Keratinocyte (primary cell): ENCODE measurements at regions not wholly inside any gene's neighbourhood (a gene's known extent, or its start where the extent isn't known, plus 50 kb on each side); places are given as distances from the start of the nearest gene placed in this dataset.

Experiments used
- EZH2 ChIP-seq: IDR thresholded peaks from one replicate; pipeline ENCODE4 v1.6.1; 2012; ENCODE audit warnings: inconsistent platforms, mild to moderate bottlenecking, low read length, moderate library complexity
- TF ChIP-seq, protein P1 (sequence below), 3 experiments: IDR thresholded peaks in 1 of 3; conservative IDR thresholded peaks in 1 of 3; optimal IDR thresholded peaks in 1 of 3; 2 replicates in 2 of 3; 3 replicates in 1 of 3; pipeline versions ENCODE3 to v1.5.1; 2011; ENCODE audit warnings: low read length in 3 of 3, mild to moderate bottlenecking in 3 of 3, moderate library complexity in 2 of 3, control low read depth in 1 of 3, inconsistent platforms in 1 of 3; ENCODE audit not compliant: insufficient read depth in 2 of 3; ENCODE audit errors: extremely low read depth in 1 of 3

DNA sequence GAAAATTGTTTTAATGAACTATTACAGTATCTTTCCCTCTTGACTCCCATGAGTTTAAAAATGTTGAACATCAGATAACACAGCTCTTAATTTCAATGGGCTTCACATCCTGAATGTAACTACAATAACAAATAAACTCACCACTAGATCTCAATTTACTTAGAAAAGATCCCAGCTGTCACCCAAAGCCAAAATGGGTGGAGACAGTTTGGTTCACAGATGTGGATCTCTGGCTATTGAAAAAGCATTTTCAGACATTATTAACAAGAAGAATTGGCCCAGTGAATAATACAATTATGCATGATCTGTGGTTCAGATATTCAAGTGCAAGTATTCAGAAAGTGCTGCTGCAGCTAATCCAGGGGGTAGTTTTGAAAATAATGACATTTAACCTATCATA lies 184.7 kb upstream of the RALGAPA2 start:
- TF ChIP-seq, protein P1, sequence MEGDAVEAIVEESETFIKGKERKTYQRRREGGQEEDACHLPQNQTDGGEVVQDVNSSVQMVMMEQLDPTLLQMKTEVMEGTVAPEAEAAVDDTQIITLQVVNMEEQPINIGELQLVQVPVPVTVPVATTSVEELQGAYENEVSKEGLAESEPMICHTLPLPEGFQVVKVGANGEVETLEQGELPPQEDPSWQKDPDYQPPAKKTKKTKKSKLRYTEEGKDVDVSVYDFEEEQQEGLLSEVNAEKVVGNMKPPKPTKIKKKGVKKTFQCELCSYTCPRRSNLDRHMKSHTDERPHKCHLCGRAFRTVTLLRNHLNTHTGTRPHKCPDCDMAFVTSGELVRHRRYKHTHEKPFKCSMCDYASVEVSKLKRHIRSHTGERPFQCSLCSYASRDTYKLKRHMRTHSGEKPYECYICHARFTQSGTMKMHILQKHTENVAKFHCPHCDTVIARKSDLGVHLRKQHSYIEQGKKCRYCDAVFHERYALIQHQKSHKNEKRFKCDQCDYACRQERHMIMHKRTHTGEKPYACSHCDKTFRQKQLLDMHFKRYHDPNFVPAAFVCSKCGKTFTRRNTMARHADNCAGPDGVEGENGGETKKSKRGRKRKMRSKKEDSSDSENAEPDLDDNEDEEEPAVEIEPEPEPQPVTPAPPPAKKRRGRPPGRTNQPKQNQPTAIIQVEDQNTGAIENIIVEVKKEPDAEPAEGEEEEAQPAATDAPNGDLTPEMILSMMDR (optimal IDR thresholded peaks at IDR 0.05 in 1 of 3, IDR thresholded peaks at IDR 0.05 in 1 of 3, conservative IDR thresholded peaks at IDR 0.05 in 1 of 3; ENCODE audit: extremely low read depth in 1 of 3, insufficient read depth in 2 of 3, low read length in 3 of 3), result no peak
- no peak for TF ChIP-seq EZH2
